ENCODE measurements at regions not wholly inside any gene's neighbourhood (a gene's known extent, or its start where the extent isn't known, plus 50 kb on each side); places are given as distances from the start of the nearest gene placed in this dataset.
"Not testable (repeated sequence)": the region's sequence is repeated elsewhere in the genome, so short reads cannot be mapped to it uniquely, and the experiment has no call there.

DNA sequence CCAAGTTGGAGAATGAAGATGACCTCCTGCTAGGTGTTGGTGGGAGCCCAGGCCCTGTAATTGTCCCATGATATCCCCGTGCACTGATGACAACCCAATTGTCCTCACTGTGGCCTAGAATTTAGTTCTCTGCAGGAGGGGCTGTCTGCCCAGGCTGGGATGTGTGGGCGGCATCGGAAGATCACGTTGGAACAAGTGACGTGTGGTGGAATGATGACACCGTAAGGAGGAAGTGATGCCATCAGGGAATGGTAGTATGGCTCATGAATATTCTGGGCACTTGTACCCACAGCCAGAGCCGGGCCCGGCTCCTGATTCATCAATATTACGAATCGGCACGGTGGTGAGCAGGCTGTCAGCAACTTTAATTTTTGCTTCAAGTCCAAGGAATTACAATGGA, 111.6 kb downstream of the MIAT start:
- H3K4me1 ChIP-seq (ENCODE audit: control insufficient read depth, insufficient read depth, low read length) = no peaks in the 10 kb centered on the region

DNA sequence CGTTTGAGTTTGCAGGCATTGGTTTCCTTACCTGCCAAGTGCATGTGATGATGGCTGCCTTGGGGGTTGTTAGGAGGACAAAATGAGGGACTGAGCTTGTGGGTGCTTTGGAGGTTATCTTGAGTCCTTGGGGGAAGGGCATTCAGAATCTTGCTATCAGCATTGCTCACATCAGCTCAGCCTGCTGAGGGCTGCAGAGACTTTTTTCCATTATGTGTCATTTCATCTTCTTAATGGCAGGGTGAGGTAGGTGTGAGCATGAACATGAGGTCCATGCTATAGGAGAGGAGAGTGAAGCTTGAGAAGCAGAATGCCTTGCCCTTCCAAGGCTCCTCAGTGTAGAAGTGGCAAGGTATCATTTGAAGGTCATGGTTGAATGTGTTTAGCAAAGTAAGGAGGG, 112.3 kb downstream of the MIAT start:
- H3K4me1 ChIP-seq (ENCODE audit: control insufficient read depth, insufficient read depth, low read length) = no peaks in the 10 kb centered on the region
- H3K36me3 ChIP-seq (ENCODE audit: control insufficient read depth, insufficient read depth, low read length) = no peaks in the 10 kb centered on the region
- H3K9me3 ChIP-seq (replicated peaks; ENCODE audit: control insufficient read depth, low read depth, low read length) = no peaks in the 10 kb centered on the region
- no peak overlapping the region for H3K27ac ChIP-seq (ENCODE audit: low read length)
- 63% methylated on average over 1 of the region's 1 CpG for WGBS (ENCODE audit: insufficient coverage)
- H3K27me3 ChIP-seq (ENCODE audit: control insufficient read depth, insufficient read depth, low read length) = no peaks in the 10 kb centered on the region
- no peak overlapping the region for H3K4me3 ChIP-seq (ENCODE audit: low read length)
- DNase-seq = no peak

More for the DNA sequence above, 111.6 kb downstream of the MIAT start:
- no peaks in the 10 kb centered on the region for H3K27me3 ChIP-seq (ENCODE audit: control insufficient read depth, insufficient read depth, low read length)
- no peaks in the 10 kb centered on the region for H3K9me3 ChIP-seq (replicated peaks; ENCODE audit: control insufficient read depth, low read depth, low read length)
- no peak overlapping the region for H3K4me3 ChIP-seq (ENCODE audit: low read length)
- H3K36me3 ChIP-seq (ENCODE audit: control insufficient read depth, insufficient read depth, low read length) = no peaks in the 10 kb centered on the region
- WGBS (ENCODE audit: insufficient coverage) = 86% methylated on average over 9 of the region's 11 CpGs
- H3K27ac ChIP-seq (ENCODE audit: low read length) = no peak overlapping the region
- DNase-seq = no peak

DNA sequence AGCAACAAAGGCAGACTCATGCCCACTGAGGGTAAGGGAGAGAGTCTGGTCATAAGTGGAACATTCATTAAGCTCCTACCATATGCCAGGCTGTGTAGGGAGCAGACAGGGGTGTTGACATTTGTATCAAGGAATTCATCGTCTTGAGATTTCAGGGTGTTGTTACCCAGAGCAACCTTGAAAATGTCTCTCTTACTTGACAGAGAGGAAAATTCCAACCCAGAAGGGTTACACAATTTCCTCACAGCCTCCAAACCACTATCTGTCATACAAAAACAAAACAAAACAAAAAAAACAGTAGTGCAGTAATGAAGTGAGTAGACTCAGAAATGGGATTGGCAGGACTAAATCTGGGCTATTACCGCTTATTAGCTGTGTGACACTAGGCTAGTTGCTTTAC, 113.2 kb downstream of the MIAT start:
- Histone ChIP-seq H3K4me1 (ENCODE audit: control insufficient read depth, insufficient read depth, low read length) (no peaks in the 10 kb centered on the region), H3K36me3 (ENCODE audit: control insufficient read depth, insufficient read depth, low read length) (no peaks in the 10 kb centered on the region), H3K27ac (ENCODE audit: low read length) (no peak overlapping the region), H3K4me3 (ENCODE audit: low read length) (no peak overlapping the region), H3K27me3 (ENCODE audit: control insufficient read depth, insufficient read depth, low read length) (no peaks in the 10 kb centered on the region), H3K9me3 (replicated peaks; ENCODE audit: control insufficient read depth, low read depth, low read length) (no peaks in the 10 kb centered on the region)
- DNase-seq = no peak
- 100% methylated on average over 1 of the region's 2 CpGs for WGBS (ENCODE audit: insufficient coverage)

DNA sequence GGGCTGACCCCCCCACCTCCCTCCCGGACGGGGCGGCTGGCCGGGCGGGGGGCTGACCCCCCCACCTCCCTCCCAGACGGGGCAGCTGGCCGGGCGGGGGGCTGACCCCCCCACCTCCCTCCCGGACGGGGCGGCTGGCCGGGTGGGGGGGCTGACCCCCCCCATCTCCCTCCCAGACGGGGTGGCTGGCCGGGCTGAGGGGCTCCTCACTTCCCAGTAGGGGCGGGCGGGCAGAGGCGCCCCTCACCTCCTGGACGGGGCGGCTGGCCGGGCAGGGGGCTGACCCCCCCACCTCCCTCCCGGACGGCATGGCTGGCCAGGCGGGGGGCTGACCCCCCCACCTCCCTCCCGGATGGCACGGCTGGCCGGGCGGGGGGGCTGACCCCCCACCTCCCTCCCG, 115.7 kb downstream of the MIAT start:
- H3K9me3 ChIP-seq (replicated peaks; ENCODE audit: control insufficient read depth, low read depth, low read length); DNase-seq; H3K4me3 ChIP-seq (ENCODE audit: low read length); H3K27me3 ChIP-seq (ENCODE audit: control insufficient read depth, insufficient read depth, low read length); H3K36me3 ChIP-seq (ENCODE audit: control insufficient read depth, insufficient read depth, low read length); H3K27ac ChIP-seq (ENCODE audit: low read length); H3K4me1 ChIP-seq (ENCODE audit: control insufficient read depth, insufficient read depth, low read length): not testable (repeated sequence)
- no CpG with 5 or more reads among the region's 28 CpGs for WGBS (ENCODE audit: insufficient coverage)

DNA sequence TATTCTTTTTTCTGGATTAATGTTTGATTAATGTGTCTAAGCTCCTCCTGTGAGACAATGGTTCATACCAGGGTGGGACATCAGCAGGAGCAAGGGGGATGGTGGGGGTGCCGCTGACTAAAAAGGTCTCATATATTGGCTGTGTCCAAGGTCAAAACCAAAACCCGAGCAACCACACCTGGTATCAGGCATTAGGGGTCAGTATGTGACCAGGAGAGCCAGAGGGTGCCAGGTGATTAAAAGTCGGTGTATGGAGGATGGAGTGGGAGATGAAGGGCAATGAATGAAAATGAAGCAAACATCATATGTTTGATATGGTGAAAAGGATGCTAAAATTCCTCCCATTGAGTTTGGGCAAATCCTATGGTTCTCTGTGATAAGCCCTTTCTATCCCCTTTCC, 118.0 kb downstream of the MIAT start:
- Histone ChIP-seq H3K27ac (ENCODE audit: low read length) (no peak overlapping the region), H3K36me3 (ENCODE audit: control insufficient read depth, insufficient read depth, low read length) (peaks cover 11% of the 10 kb centered on the region), H3K4me3 (ENCODE audit: low read length) (no peak overlapping the region), H3K4me1 (ENCODE audit: control insufficient read depth, insufficient read depth, low read length) (peaks cover 2% of the 10 kb centered on the region), H3K27me3 (ENCODE audit: control insufficient read depth, insufficient read depth, low read length) (no peaks in the 10 kb centered on the region), H3K9me3 (replicated peaks; ENCODE audit: control insufficient read depth, low read depth, low read length) (peaks cover 4% of the 10 kb centered on the region)
- WGBS (ENCODE audit: insufficient coverage) = 94% methylated on average over 3 of the region's 3 CpGs
- DNase-seq = no peak

DNA sequence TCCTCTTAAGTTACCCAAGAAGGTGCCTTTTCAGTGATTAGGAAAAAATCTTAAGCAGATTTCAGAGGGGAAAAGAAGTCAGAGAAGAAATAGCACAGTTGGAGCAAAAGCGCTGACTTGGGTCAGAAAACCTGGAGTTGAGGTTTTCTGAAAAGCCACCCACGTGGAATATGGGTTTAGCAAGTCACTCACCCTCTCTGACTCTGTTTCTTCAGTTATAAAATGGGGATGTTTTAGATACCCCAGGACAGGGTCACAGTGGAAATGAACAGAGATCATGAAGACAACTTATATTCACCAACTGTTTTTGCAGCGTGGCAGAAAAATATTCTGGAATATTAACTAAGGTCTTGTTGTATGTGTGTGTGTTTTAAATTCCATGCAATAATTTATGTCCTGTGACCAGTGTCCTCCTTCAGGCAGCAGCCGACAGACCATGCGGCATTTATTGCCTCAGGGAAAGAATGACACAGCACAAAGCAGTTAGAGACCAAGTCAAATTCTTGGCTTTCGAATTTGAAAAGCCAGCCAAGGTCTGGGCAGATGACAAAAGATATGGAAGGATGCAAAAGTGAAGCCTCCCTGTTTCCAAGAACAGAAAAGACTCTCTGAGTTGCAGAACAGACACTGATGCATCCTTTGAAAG, 119.9 kb downstream of the MIAT start:
- Histone ChIP-seq H3K4me3 (ENCODE audit: low read length) (no peak overlapping the region), H3K27me3 (ENCODE audit: control insufficient read depth, insufficient read depth, low read length) (no peaks in the 10 kb centered on the region), H3K27ac (ENCODE audit: low read length) (no peak overlapping the region), H3K36me3 (ENCODE audit: control insufficient read depth, insufficient read depth, low read length) (peaks cover 16% of the 10 kb centered on the region), H3K4me1 (ENCODE audit: control insufficient read depth, insufficient read depth, low read length) (peaks cover 2% of the 10 kb centered on the region), H3K9me3 (replicated peaks; ENCODE audit: control insufficient read depth, low read depth, low read length) (peaks cover 4% of the 10 kb centered on the region)
- DNase-seq = peak; percentile 69
- 38% methylated on average over 3 of the region's 6 CpGs for WGBS (ENCODE audit: insufficient coverage)

DNA sequence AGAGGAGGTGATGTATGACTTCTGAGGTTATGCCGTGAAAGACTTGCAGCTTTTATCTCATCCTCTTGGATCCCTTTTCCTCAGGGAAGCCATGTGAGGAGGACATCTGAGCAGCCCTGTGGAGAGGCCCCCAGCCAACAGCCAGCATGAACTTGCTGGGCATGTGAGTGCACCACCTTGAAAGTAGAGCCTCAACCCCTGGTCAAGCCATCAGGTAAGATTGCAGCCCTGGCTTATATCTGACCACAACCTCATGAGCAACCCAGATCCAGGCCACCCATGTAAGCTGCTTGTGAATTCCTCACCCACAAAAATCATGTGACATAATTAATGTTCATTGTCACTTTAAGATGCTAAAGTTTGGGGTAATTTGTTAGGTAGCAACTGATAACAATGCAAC, 121.0 kb downstream of the MIAT start:
- H3K9me3 ChIP-seq (replicated peaks; ENCODE audit: control insufficient read depth, low read depth, low read length) = peaks cover 4% of the 10 kb centered on the region
- DNase-seq = no peak
- no peak overlapping the region for H3K27ac ChIP-seq (ENCODE audit: low read length)
- no CpG with 5 or more reads among the region's 1 CpG for WGBS (ENCODE audit: insufficient coverage)
- no peaks in the 10 kb centered on the region for H3K27me3 ChIP-seq (ENCODE audit: control insufficient read depth, insufficient read depth, low read length)
- H3K4me3 ChIP-seq (ENCODE audit: low read length) = no peak overlapping the region
- peaks cover 22% of the 10 kb centered on the region for H3K36me3 ChIP-seq (ENCODE audit: control insufficient read depth, insufficient read depth, low read length)
- H3K4me1 ChIP-seq (ENCODE audit: control insufficient read depth, insufficient read depth, low read length) = peaks cover 2% of the 10 kb centered on the region

DNA sequence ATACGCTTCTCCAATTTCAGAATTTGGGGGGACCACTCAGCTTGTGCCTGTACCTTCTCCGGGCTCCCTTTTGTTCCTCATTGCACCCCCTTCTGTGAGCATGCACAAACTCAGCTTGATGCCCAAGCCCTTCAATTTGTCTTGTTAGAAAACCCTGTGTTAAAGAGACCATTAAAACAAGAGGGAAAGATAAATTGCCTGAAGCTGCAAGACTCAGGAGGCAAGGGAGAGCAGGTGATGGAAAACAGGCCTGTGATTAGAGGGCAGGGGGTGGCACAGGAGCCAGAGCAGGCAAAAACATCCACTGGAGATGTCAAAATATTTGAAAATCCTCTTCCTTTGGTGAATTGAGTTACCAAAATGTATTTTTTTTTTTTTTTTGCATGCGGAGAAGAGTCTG, 121.7 kb downstream of the MIAT start:
- 83% methylated on average over 1 of the region's 3 CpGs for WGBS (ENCODE audit: insufficient coverage)
- peaks cover 4% of the 10 kb centered on the region for H3K9me3 ChIP-seq (replicated peaks; ENCODE audit: control insufficient read depth, low read depth, low read length)
- H3K4me3 ChIP-seq (ENCODE audit: low read length) = no peak overlapping the region
- H3K27ac ChIP-seq (ENCODE audit: low read length) = no peak overlapping the region
- no peaks in the 10 kb centered on the region for H3K27me3 ChIP-seq (ENCODE audit: control insufficient read depth, insufficient read depth, low read length)
- peaks cover 25% of the 10 kb centered on the region for H3K36me3 ChIP-seq (ENCODE audit: control insufficient read depth, insufficient read depth, low read length)
- peaks cover 5% of the 10 kb centered on the region for H3K4me1 ChIP-seq (ENCODE audit: control insufficient read depth, insufficient read depth, low read length)
- no peak for DNase-seq

DNA sequence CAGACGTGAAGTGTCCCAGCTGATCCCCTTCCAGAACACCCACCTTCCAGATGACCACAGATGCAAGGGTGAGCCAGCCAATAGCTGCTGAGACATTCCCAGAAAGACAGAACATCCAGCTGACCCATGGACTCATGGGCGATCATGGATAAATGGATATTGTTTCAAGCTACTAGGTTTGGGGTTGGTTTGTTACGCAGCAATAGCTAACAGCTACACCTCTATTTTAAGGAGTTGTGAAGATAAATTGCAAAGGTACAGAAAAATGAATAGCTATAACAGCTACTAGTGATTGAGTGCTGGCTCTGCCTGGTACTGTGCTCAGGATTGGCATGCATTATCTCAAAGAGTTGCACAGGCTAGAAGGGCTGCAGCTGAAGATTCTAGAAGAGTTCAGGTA, 122.5 kb downstream of the MIAT start:
- Histone ChIP-seq H3K4me3 (ENCODE audit: low read length) (no peak overlapping the region), H3K36me3 (ENCODE audit: control insufficient read depth, insufficient read depth, low read length) (peaks cover 29% of the 10 kb centered on the region), H3K9me3 (replicated peaks; ENCODE audit: control insufficient read depth, low read depth, low read length) (peaks cover 4% of the 10 kb centered on the region), H3K4me1 (ENCODE audit: control insufficient read depth, insufficient read depth, low read length) (peaks cover 6% of the 10 kb centered on the region), H3K27ac (ENCODE audit: low read length) (no peak overlapping the region), H3K27me3 (ENCODE audit: control insufficient read depth, insufficient read depth, low read length) (no peaks in the 10 kb centered on the region)
- WGBS (ENCODE audit: insufficient coverage) = no CpG with 5 or more reads among the region's 3 CpGs
- no peak for DNase-seq

DNA sequence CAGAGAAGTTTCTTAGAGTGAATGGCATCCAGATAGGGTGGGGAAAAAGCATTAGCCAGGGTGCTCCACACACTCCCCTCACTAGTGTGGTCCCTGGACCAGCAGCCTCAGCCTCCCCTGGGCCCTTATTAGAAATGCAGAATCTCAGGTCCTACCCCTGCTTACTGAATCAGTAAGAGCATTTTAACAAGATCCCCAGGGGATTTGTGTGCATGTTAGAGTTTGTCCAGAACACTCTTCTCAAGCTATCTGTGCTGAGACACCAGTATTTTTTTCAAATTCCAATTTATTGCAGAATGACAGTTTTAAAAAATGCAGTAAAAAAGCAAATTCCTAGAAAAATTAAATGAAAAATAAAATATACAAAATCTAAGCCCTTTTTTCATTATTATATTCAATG, 123.1 kb downstream of the MIAT start:
- H3K27ac ChIP-seq (ENCODE audit: low read length) = no peak overlapping the region
- no peak overlapping the region for H3K4me3 ChIP-seq (ENCODE audit: low read length)
- H3K4me1 ChIP-seq (ENCODE audit: control insufficient read depth, insufficient read depth, low read length) = peaks cover 6% of the 10 kb centered on the region
- H3K27me3 ChIP-seq (ENCODE audit: control insufficient read depth, insufficient read depth, low read length) = no peaks in the 10 kb centered on the region
- no peak for DNase-seq
- peaks cover 29% of the 10 kb centered on the region for H3K36me3 ChIP-seq (ENCODE audit: control insufficient read depth, insufficient read depth, low read length)
- H3K9me3 ChIP-seq (replicated peaks; ENCODE audit: control insufficient read depth, low read depth, low read length) = peaks cover 4% of the 10 kb centered on the region

DNA sequence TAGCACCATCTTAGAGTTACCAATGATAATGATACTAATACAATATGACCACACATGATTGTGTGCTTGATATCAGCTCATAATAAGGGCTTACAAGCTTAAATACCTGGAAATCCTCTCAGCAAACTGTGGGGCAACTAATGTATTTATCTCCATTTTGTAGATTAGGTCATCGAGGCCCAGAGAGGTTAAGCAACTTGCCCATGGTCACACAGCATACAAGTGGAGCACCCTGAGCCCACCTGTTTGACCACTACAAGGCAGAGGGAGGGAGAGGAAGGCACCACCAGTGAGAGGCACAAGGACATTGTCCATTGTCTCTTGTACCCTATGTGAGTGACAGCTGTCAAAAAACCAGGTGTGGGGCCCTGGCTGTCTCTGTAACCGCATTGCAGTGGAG, 123.7 kb downstream of the MIAT start:
- Histone ChIP-seq H3K4me1 (ENCODE audit: control insufficient read depth, insufficient read depth, low read length) (peaks cover 6% of the 10 kb centered on the region), H3K4me3 (ENCODE audit: low read length) (no peak overlapping the region), H3K27me3 (ENCODE audit: control insufficient read depth, insufficient read depth, low read length) (no peaks in the 10 kb centered on the region), H3K9me3 (replicated peaks; ENCODE audit: control insufficient read depth, low read depth, low read length) (peaks cover 4% of the 10 kb centered on the region), H3K36me3 (ENCODE audit: control insufficient read depth, insufficient read depth, low read length) (peaks cover 29% of the 10 kb centered on the region), H3K27ac (ENCODE audit: low read length) (no peak overlapping the region)
- WGBS (ENCODE audit: insufficient coverage) = 100% methylated on average over 1 of the region's 2 CpGs
- no peak for DNase-seq
